GM21390 (cell line): ENCODE measurements at regions not wholly inside any gene's neighbourhood (a gene's known extent, or its start where the extent isn't known, plus 50 kb on each side); places are given as distances from the start of the nearest gene placed in this dataset.
"Not testable (repeated sequence)": the region's sequence is repeated elsewhere in the genome, so short reads cannot be mapped to it uniquely, and the experiment has no call there.

ENCODE experiments used
- ATAC-seq: cut with Tn5 transposase; IDR thresholded peaks from one replicate; pipeline ENCODE4 v1.9.1; 2021; ENCODE audit not compliant: unreplicated experiment

- no peak for ATAC-seq
These were observed 318.1 kb downstream of the PTTG2 start for GRCh38 chr4:38278255-38278654.

- no peak for ATAC-seq
These were observed 318.9 kb downstream of the PTTG2 start for GRCh38 chr4:38279077-38279476.

DNA sequence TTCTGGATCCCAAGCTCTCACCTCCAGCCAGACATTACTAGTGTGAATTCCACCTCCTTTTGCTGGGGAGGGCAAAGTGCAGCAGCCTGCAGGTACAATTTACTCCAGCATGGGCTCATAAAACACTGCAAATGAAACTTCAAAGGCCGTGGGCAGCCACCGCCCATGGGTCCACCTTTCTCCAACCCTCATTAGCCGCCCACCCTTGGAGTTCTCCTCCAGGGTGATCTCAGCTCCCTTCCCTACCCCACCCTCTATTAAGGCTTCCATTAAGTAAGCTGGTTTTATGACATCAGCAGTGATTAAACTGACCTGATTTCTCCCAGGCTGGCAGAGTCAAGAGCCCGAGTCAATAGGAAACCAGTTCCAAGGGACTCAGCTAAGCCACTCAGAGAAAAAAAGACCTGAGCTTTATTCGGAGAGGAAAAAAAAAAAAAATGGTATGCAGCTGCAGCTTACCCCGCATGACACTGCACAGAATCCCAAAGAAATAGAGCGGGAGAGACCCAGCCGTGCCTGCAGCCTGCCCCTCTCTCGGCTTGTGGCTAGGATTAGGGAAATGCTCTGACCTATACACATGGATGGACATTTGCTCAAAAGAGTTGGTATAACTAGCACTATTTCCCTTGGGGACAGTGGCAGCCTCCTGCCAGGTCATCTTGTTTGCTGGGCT, 319.6 kb downstream of the PTTG2 start:
- ATAC-seq: no peak

DNA sequence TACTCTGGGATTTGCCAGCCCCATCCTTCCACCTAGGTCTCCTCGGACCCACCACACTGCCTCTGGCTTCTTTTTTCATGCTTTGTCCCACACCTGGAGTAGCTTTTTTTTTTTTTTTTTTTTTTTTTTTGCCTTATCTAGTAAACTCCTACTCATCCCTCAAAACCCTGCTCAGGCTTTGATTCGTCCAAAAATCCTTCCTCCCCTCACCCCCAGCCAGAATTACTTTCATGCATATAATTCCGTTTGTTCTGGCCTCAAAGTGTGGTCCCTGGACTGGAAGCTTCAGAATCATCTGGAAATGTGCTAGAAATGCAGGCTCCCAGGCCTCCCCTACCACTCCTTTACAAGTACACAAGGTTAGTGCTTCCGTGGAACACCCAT, 320.1 kb downstream of the PTTG2 start:
- ATAC-seq: no peak

- ATAC-seq: no peak
These were observed 321.3 kb downstream of the PTTG2 start for GRCh38 chr4:38281371-38282071.

DNA sequence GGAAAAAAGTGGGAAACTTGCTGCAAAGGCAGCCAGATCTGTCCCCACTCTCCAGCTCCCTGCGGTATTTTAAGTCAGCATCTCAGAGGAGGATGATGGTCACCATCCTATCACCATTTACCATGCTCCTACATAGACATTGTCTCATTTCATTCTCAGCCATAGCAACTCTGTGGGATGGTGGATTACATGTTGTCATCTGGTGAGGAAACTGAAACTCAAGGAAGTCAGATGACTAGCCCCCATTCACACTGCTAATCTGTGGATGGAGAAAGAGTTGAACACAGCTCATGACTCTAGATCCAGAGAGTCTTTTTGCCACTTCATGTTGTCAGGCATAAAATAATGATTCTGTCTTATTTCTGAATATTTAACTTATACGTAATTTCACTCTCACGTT, 323.5 kb downstream of the PTTG2 start:
- no peak for ATAC-seq

- no peak for ATAC-seq
These were observed 324.3 kb downstream of the PTTG2 start for GRCh38 chr4:38284294-38285030.

- no peak for ATAC-seq
These were observed 327.1 kb downstream of the PTTG2 start for GRCh38 chr4:38287101-38287851.

DNA sequence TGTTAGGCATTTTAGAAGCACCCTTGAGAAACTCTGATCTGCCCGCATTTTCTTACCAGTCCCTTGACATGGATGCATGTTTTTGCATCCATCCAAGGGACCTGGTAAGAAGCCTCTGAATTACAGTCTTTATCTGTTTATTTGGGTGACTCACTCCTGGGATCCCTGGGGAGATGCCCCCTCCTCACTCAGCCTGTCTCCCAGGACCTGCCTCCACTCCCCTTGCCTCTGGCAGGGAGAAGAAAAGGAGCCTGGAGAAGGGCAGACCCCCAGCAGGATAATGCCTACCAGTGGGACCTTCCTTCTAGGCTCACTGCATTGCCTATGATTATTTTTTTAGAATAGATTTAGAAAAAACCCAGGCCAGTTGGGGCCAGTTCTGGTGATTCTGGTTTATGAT, 329.4 kb downstream of the PTTG2 start:
- no peak for ATAC-seq

DNA sequence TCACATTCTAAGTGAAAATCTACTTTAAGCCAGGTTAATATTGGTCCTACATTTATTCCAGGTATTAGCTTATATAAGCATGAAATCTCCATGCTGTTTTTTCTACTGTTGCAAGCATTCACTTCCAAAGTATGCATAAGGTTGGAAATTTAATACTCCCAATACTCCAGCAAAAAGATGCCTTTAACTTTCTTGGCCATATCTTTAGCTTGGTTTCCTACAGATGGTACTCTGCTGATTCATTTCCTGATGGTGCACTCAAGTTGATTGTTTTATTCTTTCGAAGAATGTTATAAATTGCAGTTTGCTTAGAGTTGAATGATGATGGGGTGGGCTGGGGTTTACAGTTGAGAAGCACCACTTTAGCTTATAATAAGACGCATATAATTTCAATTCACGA, 330.2 kb downstream of the PTTG2 start:
- ATAC-seq: no peak

DNA sequence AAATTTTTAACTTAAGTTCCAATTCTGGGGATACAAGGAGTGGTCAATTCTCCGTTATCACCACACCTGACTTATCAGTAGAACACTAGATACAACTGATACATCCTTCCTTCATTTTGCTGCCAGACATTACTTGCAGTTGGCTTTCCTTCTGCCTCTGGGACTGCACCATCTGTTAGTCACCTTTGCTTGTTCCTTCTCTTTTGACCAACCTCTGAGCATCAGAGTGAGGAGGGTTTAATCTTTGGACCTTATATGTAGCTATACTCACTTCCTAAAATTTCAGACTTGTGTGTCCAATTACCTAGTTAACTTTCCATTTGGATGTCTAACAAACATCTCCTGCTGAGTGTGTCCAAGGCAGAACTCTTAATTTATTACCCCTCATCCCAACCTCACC, 330.7 kb downstream of the PTTG2 start:
- no peak for ATAC-seq

GRCh38 chr4:38292529-38292928, 332.3 kb downstream of the PTTG2 start:
- no peak for ATAC-seq

DNA sequence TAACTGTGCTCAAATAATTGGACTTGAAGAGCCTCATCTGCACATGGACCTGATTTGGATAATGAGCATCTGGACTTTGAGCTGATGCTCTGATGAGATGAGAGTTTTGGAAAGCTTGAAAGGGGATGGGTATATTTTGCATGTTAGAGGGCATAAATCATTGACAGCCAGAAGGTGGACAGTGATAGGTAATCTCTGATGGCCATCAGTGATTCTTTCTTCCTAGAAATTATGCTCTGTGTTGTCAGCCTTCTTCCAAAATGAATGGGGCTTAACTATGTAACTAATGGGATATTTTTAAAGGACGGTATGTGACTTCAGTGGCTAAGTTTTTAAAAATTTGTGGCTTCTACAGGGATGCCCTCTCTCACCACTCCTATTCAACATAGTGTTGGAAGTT, 334.0 kb downstream of the PTTG2 start:
- ATAC-seq: no peak

DNA sequence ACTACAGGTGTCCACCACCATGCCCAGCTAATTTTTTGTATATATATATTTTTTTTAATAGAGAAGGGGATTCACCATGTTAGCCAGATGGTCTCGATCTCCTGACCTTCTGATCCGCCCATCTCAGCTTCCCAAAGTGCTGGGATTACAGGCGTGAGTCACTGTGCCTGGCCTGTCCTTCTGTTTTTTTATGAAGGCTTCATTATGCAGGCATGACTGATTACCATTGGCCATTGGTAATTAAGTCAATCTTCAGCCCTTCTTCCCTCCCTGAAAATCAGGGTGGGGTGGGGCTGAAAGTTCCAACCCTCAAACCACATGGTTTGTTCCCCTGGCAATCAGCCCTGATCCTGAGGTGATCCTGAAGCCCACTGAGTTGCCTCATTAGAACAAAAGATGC, 336.9 kb downstream of the PTTG2 start:
- ATAC-seq: no peak

DNA sequence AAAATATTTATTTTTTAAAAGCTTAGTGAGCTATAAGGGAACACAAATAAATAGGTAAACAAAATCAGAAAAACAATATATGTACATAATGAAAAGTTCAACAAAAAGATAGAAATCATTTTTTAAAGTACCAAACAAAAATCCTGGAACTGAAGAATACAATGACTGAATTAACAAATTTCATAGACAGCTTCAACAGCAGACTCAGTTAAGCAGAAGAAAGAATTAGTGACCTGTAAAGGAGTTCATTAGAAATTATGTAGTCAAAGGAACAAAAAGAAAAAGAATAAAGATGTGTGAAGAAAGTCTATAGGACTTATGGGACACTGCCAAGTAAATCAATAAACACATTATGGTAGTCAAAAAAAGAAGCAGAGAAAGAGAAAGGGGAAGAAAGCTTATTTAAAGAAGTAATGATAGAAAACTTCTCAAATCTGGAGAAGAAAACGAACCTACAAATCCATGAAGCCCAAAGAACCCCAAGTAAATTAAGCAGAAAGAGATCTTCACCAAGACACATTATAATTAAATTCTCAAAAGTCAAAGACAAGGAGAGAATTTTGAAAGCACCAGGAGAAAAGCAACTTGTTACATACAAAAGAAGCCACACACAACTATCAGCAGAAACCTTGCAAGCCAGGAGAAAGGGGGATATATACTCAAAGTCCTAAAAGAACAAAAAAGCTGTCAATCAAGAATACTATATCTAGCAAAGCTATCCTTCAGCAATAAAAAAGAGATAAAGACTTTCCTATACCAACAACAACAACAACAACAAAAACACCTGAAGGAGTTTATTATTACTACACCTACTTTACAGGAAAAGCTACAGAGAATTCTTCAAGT, 338.9 kb downstream of the PTTG2 start:
- no peak for ATAC-seq

DNA sequence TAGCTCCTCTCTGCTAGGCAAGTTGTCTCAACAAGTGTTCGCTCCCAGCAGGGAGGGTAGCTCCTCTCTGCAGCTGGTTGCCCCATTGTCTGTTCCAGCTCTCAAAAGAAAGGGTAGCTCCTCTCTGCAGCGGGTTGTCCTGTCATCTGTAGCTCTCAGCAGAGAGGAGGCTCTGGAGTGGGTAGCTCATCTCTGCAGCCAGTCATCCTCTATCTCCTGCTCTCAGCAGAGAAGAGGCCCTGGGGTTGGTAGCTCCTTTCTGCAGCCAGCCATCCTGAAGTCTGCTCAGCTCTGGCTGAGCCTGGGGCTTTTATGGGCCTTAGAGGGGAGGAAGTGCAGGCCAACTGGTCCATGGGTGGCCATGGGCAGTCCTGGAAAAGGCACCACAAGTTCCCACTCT, 342.7 kb downstream of the PTTG2 start:
- ATAC-seq: no peak

GRCh38 chr4:38304460-38304859, 344.3 kb downstream of the PTTG2 start:
- not testable (repeated sequence) for ATAC-seq

DNA sequence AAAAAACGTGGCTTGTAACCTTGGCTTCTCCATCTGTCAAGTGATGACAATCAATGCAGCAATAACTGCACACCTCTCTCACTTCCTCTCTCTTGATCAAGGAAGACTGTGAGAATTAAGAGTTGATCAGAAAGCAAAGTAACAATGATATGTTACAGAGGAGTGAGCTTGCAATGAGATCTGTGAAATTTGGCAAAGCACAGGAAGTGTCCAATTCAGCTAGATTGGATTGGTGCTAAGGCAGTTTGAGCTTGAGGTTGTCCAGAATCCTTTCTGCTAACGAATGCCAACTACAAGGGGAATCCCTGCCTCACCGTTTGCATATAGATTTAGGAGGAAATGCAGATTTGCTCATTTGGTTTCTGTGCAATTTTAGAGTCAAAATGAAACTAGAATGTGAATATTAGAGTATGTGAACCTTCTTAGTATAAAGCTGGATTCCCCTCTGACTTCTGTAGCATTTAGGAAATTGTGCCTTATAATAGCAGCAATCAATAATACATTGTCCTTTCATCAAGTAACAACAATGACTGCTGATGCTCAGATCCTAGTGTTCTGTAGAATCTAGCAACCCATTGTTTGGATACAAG, 346.4 kb downstream of the PTTG2 start:
- ATAC-seq: peak; percentile 49

DNA sequence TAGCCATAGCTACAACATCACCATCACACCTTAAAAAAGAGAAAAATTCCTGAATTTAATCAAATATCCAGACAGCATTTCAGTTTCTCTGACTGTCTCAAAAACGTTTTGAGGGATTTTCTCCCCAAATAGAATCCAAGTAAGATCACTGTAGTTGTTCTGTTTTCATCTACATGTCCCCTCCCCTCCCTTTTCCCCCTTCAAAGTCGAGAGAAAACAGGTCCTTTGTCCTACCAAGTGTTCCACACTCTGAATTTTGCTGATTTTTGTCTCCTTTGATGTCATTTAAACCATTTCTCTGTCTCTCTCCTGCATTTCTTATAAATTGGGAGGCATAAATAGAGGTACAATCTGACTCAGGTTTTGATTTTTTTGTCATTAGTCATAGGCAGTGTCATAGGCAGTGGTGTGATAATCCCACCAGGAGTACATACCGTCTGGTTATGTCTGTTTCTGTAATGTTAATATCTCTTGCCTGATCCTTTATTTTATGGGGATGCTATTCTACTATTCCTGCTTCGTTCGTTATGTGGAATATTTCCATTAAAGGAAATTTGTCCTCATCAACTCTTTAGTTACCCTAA, 348.6 kb downstream of the PTTG2 start:
- no peak for ATAC-seq

DNA sequence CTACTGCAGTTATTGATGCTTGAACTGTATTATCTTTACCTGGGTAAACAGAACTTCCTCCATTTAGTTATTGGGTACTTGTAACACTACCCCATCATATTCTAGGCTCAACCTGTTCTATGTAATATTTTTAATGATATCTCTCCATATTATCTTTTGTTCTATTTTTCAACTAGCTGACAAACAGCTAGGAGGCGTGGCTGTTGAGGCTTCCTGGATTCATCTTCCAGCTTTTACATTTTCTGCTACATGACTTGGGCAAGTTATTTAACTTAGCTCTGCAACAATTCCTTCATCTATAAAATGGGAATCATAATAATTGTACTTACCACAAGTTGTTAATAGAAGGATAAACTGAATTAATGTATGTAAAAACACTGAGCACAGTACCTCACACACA, 349.3 kb downstream of the PTTG2 start:
- no peak for ATAC-seq
